GM23338 (cell line): ENCODE measurements at regions not wholly inside any gene's neighbourhood (a gene's known extent, or its start where the extent isn't known, plus 50 kb on each side); places are given as distances from the start of the nearest gene placed in this dataset.

Experiments used
- ATAC-seq: fragments of 200-7000 bp; cut with Tn5 transposase; 3 replicates; pipeline ENCODE4 v1.9.1; 2020
- DNase-seq: peaks from one replicate; pipeline ENCODE4 v3.0.0-alpha.2; 2015; ENCODE audit warnings: low spot score
- H2AFZ ChIP-seq: fragments of 200-600 bp; sonication (generic); 2 replicates; pipeline ENCODE4 v1.8.0; 2016; ENCODE audit warnings: antibody characterized with exemption, mild to moderate bottlenecking, moderate library complexity
- H3F3A ChIP-seq: fragments of 200-600 bp; sonication (generic); replicated peaks from 2 replicates; pipeline ENCODE4 v1.8.0; 2017; ENCODE audit warnings: antibody characterized with exemption, mixed run types, low read depth
- H3K27ac ChIP-seq: fragments of 200-600 bp; sonication (generic); 2 replicates; pipeline ENCODE4 v1.6.1; 2016; ENCODE audit warnings: low read depth
- H3K27me3 ChIP-seq: fragments of 200-600 bp; sonication (generic); 2 replicates; pipeline ENCODE4 v1.8.0; 2016; ENCODE audit warnings: mild to moderate bottlenecking, mixed run types, moderate library complexity; ENCODE audit not compliant: insufficient read depth
- H3K36me3 ChIP-seq: fragments of 200-600 bp; sonication (generic); 2 replicates; pipeline ENCODE4 v1.8.0; 2016; ENCODE audit warnings: mild to moderate bottlenecking; ENCODE audit not compliant: insufficient read depth
- H3K4me1 ChIP-seq: fragments of 200-600 bp; sonication (generic); 2 replicates; pipeline ENCODE4 v1.8.0; 2016; ENCODE audit warnings: mild to moderate bottlenecking, moderate library complexity; ENCODE audit not compliant: insufficient read depth
- H3K4me2 ChIP-seq: fragments of 200-600 bp; sonication (generic); 2 replicates; pipeline ENCODE4 v1.7.1; 2017; ENCODE audit warnings: mixed run types
- H3K4me3 ChIP-seq: fragments of 200-600 bp; sonication (generic); 2 replicates; pipeline ENCODE4 v1.6.1; 2016; ENCODE audit warnings: mixed run types
- H3K79me2 ChIP-seq: fragments of 200-600 bp; sonication (generic); replicated peaks from 2 replicates; pipeline ENCODE4 v1.8.0; 2017; ENCODE audit warnings: mild to moderate bottlenecking; ENCODE audit not compliant: insufficient read depth
- H3K9me2 ChIP-seq: fragments of 200-600 bp; sonication (generic); 2 replicates; pipeline ENCODE4 v1.8.0; 2017; ENCODE audit not compliant: insufficient read depth
- H4K20me1 ChIP-seq: fragments of 200-600 bp; sonication (generic); replicated peaks from 2 replicates; pipeline ENCODE4 v1.8.0; 2017; ENCODE audit warnings: mild to moderate bottlenecking; ENCODE audit not compliant: insufficient read depth
- H3K27ac Mint-ChIP-seq: 2 replicates; pipeline ENCODE4 v1.8.0; 2020; ENCODE audit warnings: inconsistent platforms, mild to moderate bottlenecking, moderate library complexity, mixed read lengths
- H3K27me3 Mint-ChIP-seq: 3 replicates; pipeline ENCODE4 v1.8.0; 2022; ENCODE audit warnings: low read depth, mild to moderate bottlenecking, moderate library complexity, mixed read lengths, inconsistent platforms; ENCODE audit not compliant: insufficient read depth, poor library complexity
- H3K36me3 Mint-ChIP-seq: 3 replicates; pipeline ENCODE4 v1.8.0; 2021; ENCODE audit warnings: low read depth, mild to moderate bottlenecking, inconsistent platforms, moderate library complexity, mixed read lengths
- H3K4me1 Mint-ChIP-seq: 3 replicates; pipeline ENCODE4 v1.8.0; 2020; ENCODE audit warnings: mild to moderate bottlenecking, inconsistent platforms, mixed read lengths
- H3K4me3 Mint-ChIP-seq: 3 replicates; pipeline ENCODE4 v1.8.0; 2021; ENCODE audit warnings: moderate library complexity, mild to moderate bottlenecking, inconsistent platforms, mixed read lengths
- H3K9me3 Mint-ChIP-seq: 3 replicates; pipeline ENCODE4 v1.8.0; 2020; ENCODE audit warnings: moderate library complexity, mild to moderate bottlenecking, inconsistent platforms, mixed read lengths
- CREB1 ChIP-seq: fragments of 250-450 bp; sonication (Bioruptor Pico); IDR thresholded peaks from 2 replicates; pipeline ENCODE4 v1.5.0; 2020; ENCODE audit warnings: low read depth, mild to moderate bottlenecking, moderate library complexity
- CTCF ChIP-seq, 2 experiments: fragments of 200-600 bp in 1 of 2; sonication (generic) in 1 of 2; conservative IDR thresholded peaks; 2 replicates each; pipeline versions ENCODE4 v1.5.1 to v1.6.1; 2016 to 2017; ENCODE audit warnings: antibody characterized with exemption in 2 of 2, low read depth in 2 of 2, mild to moderate bottlenecking in 2 of 2, moderate library complexity in 1 of 2
- ETS1 ChIP-seq: IDR thresholded peaks from 2 replicates; pipeline ENCODE4 v1.6.1; 2016; ENCODE audit warnings: antibody characterized with exemption
- EZH2 ChIP-seq: fragments of 200-600 bp; sonication (generic); IDR thresholded peaks from one replicate; pipeline ENCODE4 v1.8.0; 2017; ENCODE audit warnings: antibody characterized with exemption, mild to moderate bottlenecking, low read depth; ENCODE audit not compliant: unreplicated experiment
- EZH2phosphoT487 ChIP-seq: fragments of 200-600 bp; sonication (generic); IDR thresholded peaks from one replicate; pipeline ENCODE4 v1.8.1; 2018; ENCODE audit warnings: antibody characterized with exemption; ENCODE audit not compliant: unreplicated experiment
- JUNB ChIP-seq: IDR thresholded peaks from one replicate; pipeline ENCODE4 v1.6.1; 2016; ENCODE audit warnings: antibody characterized with exemption; ENCODE audit not compliant: unreplicated experiment
- NANOG ChIP-seq: IDR thresholded peaks from 2 replicates; pipeline ENCODE4 v1.6.1; 2016; ENCODE audit warnings: antibody characterized with exemption, borderline replicate concordance
- POLR2AphosphoS5 ChIP-seq: IDR thresholded peaks from 2 replicates; pipeline ENCODE4 v1.6.1; 2016; ENCODE audit warnings: antibody characterized with exemption, low read depth
- REST ChIP-seq: IDR thresholded peaks from one replicate; pipeline ENCODE4 v1.6.1; 2018; ENCODE audit warnings: antibody characterized with exemption; ENCODE audit not compliant: unreplicated experiment
- STAT1 ChIP-seq: IDR thresholded peaks from one replicate; pipeline ENCODE4 v1.6.1; 2016; ENCODE audit warnings: antibody characterized with exemption; ENCODE audit not compliant: unreplicated experiment
- ZNF114 ChIP-seq: fragments of 250-450 bp; sonication (Bioruptor Pico); IDR thresholded peaks from 2 replicates; pipeline ENCODE4 v1.5.0; 2020; ENCODE audit warnings: mild to moderate bottlenecking, moderate library complexity
- ZNF331 ChIP-seq: fragments of 250-450 bp; sonication (Bioruptor Pico); IDR thresholded peaks from 2 replicates; pipeline ENCODE4 v1.5.0; 2020; ENCODE audit warnings: low read depth, mild to moderate bottlenecking, moderate library complexity

GRCh38 chr5:161023551-161023950 lies 171.5 kb upstream of the ATP10B start (continued):
- TF ChIP-seq CREB1, result no peak
- no peak for TF ChIP-seq JUNB
- TF ChIP-seq ZNF114 (CRISPR knock-in tag), result no peak
- no peak for TF ChIP-seq POLR2AphosphoS5
- TF ChIP-seq STAT1, result no peak
- no peak for TF ChIP-seq REST
- no peak for TF ChIP-seq ETS1
- no peak for TF ChIP-seq ZNF331 (CRISPR knock-in tag)

GRCh38 chr5:161022151-161022550 lies 170.1 kb upstream of the ATP10B start:
- no peaks in the 10 kb centered on the region for H3K27me3 Mint-ChIP-seq
- H3K4me1 ChIP-seq, result no peaks in the 10 kb centered on the region
- H3K4me3 ChIP-seq, result no peak overlapping the region
- H3K4me2 ChIP-seq, result no peak overlapping the region
- H3K27ac Mint-ChIP-seq, result no peak overlapping the region
- no peaks in the 10 kb centered on the region for H3K4me1 Mint-ChIP-seq
- no peaks in the 10 kb centered on the region for H3K9me3 Mint-ChIP-seq
- no peaks in the 10 kb centered on the region for H3K79me2 ChIP-seq
- no peaks in the 10 kb centered on the region for H3K9me2 ChIP-seq
- no peak overlapping the region for H2AFZ ChIP-seq
- H3K4me3 Mint-ChIP-seq, result no peak overlapping the region
- H3K27me3 ChIP-seq, result no peaks in the 10 kb centered on the region
- H4K20me1 ChIP-seq, result no peaks in the 10 kb centered on the region
- H3K27ac ChIP-seq, result no peak overlapping the region
- ATAC-seq (no peak), DNase-seq (no peak)
- no peaks in the 10 kb centered on the region for H3K36me3 Mint-ChIP-seq
- H3K36me3 ChIP-seq, result no peaks in the 10 kb centered on the region
- no peaks in the 10 kb centered on the region for H3F3A ChIP-seq
- TF ChIP-seq EZH2phosphoT487 (no peak), STAT1 (no peak), CTCF (conservative IDR thresholded peaks at IDR 0.05; ENCODE audit: low read depth in 2 of 2) (no peak), NANOG (no peak), REST (no peak), EZH2 (no peak)
